ENCODE measurements at regions not wholly inside any gene's neighbourhood (a gene's known extent, or its start where the extent isn't known, plus 50 kb on each side); places are given as distances from the start of the nearest gene placed in this dataset.

DNA sequence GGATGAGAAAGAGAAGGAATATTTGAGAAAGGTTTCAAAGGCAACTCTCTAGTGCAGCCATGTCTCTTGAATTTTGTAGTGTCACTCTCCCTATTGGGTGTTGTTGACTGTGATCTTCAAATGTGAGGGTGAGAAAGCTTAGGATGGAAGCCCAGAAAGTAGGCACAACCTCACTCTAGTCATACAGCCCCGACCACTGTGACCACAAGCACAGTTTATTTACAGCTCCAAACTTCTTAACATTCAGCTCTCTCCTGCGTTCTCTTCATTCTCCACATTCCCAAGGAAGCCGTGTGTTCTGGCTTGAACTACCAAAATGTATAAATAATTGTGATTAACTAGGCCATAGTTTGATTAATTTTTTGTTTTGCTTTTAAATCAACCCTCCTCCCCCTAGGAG, 542.9 kb downstream of the LRRC70 start (continued):
- TF ChIP-seq, protein P1, sequence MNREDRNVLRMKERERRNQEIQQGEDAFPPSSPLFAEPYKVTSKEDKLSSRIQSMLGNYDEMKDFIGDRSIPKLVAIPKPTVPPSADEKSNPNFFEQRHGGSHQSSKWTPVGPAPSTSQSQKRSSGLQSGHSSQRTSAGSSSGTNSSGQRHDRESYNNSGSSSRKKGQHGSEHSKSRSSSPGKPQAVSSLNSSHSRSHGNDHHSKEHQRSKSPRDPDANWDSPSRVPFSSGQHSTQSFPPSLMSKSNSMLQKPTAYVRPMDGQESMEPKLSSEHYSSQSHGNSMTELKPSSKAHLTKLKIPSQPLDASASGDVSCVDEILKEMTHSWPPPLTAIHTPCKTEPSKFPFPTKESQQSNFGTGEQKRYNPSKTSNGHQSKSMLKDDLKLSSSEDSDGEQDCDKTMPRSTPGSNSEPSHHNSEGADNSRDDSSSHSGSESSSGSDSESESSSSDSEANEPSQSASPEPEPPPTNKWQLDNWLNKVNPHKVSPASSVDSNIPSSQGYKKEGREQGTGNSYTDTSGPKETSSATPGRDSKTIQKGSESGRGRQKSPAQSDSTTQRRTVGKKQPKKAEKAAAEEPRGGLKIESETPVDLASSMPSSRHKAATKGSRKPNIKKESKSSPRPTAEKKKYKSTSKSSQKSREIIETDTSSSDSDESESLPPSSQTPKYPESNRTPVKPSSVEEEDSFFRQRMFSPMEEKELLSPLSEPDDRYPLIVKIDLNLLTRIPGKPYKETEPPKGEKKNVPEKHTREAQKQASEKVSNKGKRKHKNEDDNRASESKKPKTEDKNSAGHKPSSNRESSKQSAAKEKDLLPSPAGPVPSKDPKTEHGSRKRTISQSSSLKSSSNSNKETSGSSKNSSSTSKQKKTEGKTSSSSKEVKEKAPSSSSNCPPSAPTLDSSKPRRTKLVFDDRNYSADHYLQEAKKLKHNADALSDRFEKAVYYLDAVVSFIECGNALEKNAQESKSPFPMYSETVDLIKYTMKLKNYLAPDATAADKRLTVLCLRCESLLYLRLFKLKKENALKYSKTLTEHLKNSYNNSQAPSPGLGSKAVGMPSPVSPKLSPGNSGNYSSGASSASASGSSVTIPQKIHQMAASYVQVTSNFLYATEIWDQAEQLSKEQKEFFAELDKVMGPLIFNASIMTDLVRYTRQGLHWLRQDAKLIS (CRISPR knock-in tag; IDR thresholded peaks at IDR 0.05), result no peak
- TF ChIP-seq MEF2A (IDR thresholded peaks at IDR 0.05; ENCODE audit: control insufficient read depth, low read depth, low read length) (no peak), HNRNPL (IDR thresholded peaks at IDR 0.05; ENCODE audit: low read depth, low read length) (no peak)

DNA sequence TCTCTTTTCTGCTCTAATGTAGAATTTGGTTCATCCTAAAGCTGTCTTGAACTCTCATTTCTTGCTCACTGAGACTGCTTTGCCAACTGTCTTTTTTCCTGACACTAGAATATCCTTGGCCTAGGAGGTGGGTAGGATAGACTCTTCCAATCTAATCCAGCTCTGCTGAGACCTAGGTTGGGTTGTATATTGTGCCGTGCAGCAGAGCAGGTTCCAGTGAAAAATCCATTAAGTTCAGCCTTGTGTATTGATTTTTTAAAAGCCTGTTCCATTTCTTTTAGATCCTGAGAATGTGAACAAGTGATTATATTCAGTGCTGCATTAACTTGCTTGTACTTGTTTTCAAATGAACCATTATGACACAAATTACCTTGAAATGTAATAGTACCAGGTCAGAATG, 539.6 kb downstream of the LRRC70 start:
- ChIA-PET POLR2A (no interaction called here), CTCF (ENCODE audit: low intra/inter-chr PET ratio) (no interaction called here)
- H3K4me3 ChIP-seq, result no peak overlapping the region
- H3K36me3 ChIP-seq (ENCODE audit: control insufficient read depth, insufficient read depth, low read length), result no peaks in the 10 kb centered on the region
- intact Hi-C loops (cut with micrococcal nuclease) (no loop called here), in situ Hi-C loops (cut with MboI) (no loop called here)
- whole genome bisulfite sequencing (ENCODE audit: insufficient coverage, low coverage, missing lambda C conversion rate), result 0% methylated on average over 1 of the region's 1 CpG
- no peaks in the 10 kb centered on the region for H4K20me1 ChIP-seq (replicated peaks; ENCODE audit: control insufficient read depth, insufficient read depth, low read length)
- no peak overlapping the region for H3K4me2 ChIP-seq (ENCODE audit: insufficient read depth, low read length)
- TF ChIP-seq, protein P2, sequence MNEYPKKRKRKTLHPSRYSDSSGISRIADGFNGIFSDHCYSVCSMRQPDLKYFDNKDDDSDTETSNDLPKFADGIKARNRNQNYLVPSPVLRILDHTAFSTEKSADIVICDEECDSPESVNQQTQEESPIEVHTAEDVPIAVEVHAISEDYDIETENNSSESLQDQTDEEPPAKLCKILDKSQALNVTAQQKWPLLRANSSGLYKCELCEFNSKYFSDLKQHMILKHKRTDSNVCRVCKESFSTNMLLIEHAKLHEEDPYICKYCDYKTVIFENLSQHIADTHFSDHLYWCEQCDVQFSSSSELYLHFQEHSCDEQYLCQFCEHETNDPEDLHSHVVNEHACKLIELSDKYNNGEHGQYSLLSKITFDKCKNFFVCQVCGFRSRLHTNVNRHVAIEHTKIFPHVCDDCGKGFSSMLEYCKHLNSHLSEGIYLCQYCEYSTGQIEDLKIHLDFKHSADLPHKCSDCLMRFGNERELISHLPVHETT (CRISPR knock-in tag; conservative IDR thresholded peaks at IDR 0.05 in 1 of 2, IDR thresholded peaks at IDR 0.05 in 1 of 2), result no peak
- H3K9ac ChIP-seq (ENCODE audit: insufficient read depth in 1 of 2, low read depth in 2 of 2, low read length in 2 of 2), result no peak overlapping the region
- no peaks in the 10 kb centered on the region for H3K79me2 ChIP-seq (ENCODE audit: control insufficient read depth, insufficient read depth, low read length)
- H3K9me3 ChIP-seq (replicated peaks; ENCODE audit: control insufficient read depth, insufficient read depth, low read depth, low read length), result no peaks in the 10 kb centered on the region
- no peaks in the 10 kb centered on the region for H3K27me3 ChIP-seq (ENCODE audit: control insufficient read depth in 2 of 2, insufficient read depth in 2 of 2, low read length in 2 of 2)
- FAIRE-seq, result no peak
- H3K4me1 ChIP-seq (replicated peaks in 1 of 2; ENCODE audit: control insufficient read depth in 2 of 2, insufficient read depth in 2 of 2, low read length in 2 of 2), result no peaks in the 10 kb centered on the region
- ATAC-seq, result no peak
- BruUV-seq (replicated peaks), result no TSS peak
- no peak for DNase-seq (ENCODE audit: extremely low read depth in 1 of 4, low spot score in 3 of 4)
- H2AFZ ChIP-seq (ENCODE audit: low read depth, low read length), result no peak overlapping the region
- H3K9me1 ChIP-seq (ENCODE audit: control insufficient read depth, insufficient read depth, low read length), result no peaks in the 10 kb centered on the region
- H3K27ac ChIP-seq (ENCODE audit: extremely low read depth, low read depth, low read length), result no peak overlapping the region

Measured in K562 (cell line).